Raji (cell line): ENCODE measurements at regions not wholly inside any gene's neighbourhood (a gene's known extent, or its start where the extent isn't known, plus 50 kb on each side); places are given as distances from the start of the nearest gene placed in this dataset.

Source experiments
- POLR2A ChIP-seq: IDR thresholded peaks from 2 replicates; pipeline ENCODE4 v1.6.1; 2011; ENCODE audit warnings: low read depth, low read length, control low read depth; ENCODE audit not compliant: insufficient read depth

DNA sequence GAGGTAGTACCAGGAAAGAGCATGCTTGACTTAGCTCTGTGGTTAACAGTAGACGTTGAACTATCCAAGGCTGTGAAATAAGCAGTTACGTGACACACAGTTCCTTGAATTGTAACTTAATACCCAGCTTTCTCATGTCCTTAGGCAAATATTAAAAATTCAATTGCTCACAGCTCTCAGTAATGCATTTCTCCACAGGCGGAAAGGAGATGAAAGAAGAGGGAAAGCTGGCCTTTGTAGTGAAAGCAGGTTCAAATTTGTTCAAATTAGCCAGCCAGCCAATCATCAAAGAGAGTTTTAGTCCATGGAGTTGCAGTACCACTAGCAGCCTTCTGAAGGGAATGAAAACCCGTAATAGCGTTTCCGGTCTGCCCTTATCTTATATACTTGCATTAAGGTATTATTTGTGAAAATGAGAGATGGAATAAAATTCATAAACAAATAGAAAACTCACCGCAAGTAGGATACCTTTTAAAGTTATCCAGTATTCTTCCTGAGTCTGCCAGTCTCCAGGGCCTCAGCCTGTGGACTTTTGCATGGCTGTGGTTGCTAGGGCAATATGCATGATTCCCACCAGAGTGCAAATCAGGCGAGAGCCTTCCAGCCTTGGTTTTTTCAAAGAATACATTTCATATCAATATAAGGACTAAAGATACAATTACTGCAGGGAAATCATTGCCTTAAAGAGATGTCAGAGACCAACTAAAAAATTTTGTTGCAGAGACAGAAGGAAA, 795.5 kb downstream of the TNS3 start:
- TF ChIP-seq POLR2A = no peak

DNA sequence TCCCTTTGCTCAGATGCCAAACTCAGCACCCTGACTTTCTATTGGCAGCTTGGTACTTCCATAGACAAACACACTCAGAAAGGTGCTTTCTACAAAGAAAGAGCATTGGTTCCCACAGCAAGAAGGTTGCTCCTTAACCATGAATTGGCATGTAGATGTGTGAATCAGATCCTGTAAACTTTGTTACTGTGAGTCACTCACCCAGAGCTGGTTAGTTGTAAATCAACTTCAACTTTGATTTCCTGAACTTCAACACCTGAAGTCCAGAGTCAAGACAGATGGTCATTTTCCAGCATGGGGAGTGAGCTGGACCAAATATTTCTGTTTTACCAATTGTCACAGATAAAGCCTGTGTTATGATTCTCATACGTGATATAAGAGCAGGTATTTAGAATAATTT, 797.2 kb downstream of the TNS3 start:
- TF ChIP-seq POLR2A = no peak

DNA sequence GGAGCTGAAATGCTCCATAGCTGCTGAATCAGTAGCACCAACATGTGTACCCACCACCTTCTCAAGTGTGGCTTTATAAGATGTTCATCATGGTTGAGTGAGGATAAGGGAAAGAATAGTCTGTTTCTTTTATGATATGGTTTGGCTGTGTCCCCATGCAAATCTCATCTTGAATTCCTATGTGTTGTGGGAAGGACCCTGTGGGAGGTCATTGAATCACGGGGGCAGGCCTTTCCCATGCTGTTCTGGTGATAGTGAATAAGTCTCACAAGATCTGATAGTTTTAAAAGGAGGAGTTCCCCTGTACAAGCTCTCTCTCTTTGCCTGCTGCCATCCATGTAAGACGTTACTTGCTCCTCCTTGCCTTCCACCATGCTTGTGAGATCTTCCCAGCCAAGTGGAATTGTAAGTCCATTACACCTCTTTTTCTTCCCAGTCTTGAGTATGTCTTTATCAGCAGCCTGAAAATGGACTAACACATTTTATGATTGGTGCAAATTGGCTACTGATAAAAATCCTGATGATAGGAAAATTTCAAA, 799.9 kb downstream of the TNS3 start:
- TF ChIP-seq POLR2A = no peak

DNA sequence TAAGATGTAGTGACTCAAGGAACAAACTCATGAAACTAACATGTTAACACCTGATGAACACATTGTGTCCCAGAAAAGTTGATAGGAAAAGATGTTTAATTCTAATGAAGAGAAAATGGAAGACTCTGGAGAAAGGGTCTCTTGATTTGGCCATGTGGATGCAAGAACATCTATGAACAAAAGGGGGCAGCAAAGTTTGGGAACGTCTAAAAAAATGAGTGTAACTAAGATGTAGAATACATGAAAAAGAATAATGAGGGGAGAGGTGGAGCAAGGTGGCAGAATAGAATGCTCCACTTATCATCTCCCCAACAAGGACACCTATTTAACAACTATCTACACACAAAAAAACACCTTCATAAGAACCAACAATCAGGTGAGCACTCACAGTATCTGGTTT, 805.1 kb downstream of the TNS3 start:
- no peak for TF ChIP-seq POLR2A

DNA sequence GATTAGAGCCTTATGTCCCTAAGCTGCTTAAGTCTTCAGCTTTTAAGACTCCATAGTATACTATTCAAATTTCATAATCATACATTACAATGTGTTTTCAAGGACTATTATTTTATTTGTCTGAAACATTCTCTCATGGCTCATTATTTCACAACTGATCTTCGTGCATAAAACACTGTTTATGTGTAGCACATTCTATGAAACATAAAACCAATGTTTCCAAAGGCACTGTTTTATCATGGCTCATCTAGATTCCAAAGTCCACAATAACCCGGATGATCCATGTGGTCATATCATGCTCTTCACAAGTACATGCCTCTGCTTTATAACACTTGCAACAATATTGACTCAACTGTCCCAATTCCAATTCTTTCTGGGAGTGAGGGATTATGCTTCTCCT, 806.1 kb downstream of the TNS3 start:
- no peak for TF ChIP-seq POLR2A

DNA sequence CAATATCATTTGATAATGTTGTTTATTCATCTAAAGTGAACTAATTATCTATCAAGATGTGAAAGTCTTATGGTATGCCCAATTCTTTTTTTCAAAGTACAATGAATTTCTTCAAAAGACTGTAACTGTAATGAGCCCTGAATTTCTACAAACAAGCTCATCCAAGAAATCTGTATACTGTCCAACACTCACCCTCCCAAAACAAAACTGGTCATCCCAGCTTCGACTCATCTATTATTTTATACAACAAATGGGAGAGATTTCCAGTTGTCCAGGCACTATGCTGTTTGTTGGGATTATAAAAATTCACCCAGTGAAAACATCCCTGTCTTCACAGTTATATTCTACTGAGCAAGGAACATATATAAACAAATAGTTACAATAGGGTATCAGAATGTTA, 806.9 kb downstream of the TNS3 start:
- TF ChIP-seq POLR2A = no peak

DNA sequence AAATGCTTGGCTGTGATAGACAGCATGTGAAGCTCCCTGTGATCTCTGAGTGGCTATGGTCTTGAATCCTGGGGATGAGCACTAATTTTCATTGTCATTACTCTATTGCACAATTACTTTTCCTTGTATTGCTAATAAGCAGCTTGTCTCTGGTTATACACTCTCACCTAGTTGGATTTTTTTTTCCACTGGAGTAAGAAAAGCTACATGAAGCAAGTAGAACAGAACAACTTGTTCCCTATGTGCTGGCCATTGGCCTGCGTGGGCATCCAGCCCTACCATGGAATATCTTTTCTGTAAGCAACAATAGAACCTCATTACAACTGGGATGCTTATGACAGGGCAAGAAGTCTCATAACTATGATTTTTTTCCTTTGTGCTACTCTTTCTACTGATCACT, 807.4 kb downstream of the TNS3 start:
- TF ChIP-seq POLR2A = no peak

DNA sequence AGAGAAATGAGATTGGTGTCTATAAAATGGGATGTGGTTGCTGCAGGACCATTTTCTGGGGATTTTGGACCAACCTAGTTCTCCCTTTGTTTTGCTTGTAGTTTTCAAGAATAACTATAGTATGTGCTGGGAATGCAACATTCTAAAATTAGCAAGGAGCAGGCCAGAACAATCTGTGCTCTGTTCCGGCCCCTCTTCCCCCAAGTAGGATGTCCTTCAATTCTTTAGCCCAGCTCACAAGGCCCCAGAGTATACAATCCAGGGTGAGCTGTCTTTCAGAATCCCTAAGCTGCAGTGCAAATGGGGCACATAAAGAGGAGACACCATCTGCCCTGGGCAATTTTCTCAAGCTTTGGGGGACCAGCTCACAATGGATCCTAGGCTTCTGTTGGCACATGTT, 809.1 kb downstream of the TNS3 start:
- TF ChIP-seq POLR2A = no peak

DNA sequence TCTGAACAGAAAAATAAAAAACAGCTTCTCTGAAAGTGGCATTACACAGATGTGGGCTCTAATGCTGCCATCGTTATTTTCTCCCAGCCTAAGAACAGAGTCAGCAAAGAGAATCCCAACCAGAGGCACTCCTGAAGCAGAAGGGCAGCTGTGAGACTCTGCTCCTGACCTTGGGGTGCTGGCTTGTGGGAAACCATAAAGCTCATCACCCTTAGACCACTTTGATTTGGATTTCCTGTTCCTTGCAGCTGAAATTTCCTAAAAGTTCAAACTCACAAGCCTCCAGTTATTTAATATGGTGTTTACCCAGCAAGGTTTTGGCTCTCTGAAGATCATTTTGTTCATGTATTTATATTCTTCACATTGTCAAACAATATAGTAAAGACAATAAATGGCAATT, 814.8 kb downstream of the TNS3 start:
- no peak for TF ChIP-seq POLR2A

DNA sequence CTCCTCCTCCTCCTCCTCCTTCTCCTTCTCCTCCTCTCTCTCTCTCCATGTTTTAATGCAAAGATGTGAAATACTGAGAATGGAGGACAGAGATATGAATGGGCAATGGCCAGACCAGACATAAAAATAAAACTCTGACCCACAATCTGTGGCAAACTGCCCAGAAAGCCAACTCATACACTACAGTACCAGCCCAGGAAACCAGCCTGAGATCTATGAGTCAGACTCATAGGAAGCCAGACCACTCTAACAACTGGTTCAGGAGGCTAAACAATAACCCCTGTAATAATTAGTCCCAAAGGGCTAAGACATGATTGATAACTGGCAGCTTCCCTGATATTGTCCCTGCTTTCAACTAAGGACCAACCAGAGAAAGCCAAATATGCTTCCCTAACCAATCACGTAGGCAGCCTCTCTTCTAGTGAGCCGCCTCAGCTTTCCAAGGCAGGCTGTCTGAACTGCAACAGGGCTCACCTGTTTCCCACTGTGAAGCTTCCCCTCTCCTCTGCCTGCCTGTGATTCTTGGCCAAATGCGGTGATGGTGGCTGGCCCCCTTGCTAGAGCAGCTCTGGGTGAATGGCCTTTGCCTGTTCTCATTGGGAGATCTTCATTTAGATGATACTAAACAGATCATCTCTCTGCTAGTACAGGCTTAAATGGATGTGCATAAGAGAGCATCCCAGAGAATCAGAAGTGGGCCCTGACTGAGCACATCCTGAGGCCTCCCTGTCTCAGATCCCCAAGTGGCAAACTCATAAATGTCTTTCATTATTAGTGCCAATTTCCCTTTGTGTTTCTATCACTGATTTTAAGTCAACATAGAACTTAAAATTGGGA, 817.6 kb downstream of the TNS3 start:
- no peak for TF ChIP-seq POLR2A

DNA sequence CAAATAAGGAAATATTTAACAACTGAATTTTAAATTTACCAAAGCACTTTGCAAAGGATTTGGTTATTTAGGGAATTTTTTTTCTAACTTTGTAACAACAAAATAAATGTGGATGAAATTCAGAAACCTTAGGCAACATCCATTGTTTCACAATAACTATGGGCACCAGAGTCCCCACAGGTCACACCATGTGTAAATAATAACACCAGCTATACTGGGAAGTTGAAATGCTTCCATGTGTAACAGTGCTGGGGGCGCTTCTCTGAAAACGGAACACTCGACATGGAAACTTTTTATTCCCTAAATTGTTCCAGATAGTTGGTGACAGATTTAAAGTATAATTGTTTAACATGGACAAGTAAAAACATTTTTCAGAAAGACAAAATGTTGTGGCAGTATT, 818.6 kb downstream of the TNS3 start:
- no peak for TF ChIP-seq POLR2A

DNA sequence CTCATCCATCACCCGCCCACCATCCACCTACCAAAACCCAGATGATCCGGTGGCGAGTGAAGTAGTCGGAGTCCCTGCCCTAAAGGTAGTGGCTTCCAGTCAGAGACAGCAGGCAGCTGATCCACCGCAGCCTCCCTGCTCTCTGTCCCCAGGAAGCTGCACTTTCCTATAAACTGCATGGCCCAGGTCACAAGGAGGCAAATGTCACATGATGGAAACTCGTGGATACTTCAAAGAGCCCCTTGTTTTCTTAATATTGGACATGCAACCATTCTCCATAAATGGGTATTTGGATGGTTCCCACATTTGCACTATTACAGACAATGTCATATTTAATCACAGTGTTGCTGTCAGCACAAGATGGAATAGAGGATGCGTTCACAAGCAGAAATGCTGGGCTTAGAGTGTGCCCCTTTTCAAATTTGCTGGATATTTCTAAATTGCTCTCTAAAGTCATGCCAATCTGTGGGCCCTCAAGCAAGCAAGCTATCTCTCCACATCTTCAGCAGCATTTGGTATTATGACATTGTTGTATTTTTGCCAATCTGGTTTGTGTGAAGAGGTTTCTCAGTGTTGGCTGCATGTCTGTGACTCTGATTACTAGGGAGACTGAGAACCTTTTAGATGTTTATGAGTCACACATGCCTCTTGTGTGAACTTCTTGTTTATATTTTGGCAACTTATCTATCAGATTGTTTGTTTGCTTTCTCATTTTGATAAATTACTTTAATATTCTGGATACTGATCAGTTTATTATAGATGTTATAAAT, 822.0 kb downstream of the TNS3 start:
- TF ChIP-seq POLR2A = no peak

DNA sequence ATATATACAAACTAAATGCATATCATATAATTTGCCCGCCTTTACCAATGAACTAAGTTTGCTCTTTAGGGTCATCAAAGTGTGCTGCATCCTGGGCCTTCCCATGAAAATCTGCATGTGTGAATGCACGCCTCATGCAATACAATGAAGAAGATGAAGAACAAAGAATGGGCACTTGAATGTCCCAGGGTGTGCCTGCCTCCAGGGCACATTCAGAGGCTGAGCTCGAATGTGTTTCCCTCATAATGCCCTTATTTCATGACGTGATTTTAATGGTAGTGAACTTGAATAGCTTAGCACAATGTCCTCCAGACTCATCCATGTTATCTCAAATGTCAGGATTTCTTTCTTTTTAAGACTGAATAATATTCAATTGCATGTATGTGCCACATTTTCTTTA, 824.9 kb downstream of the TNS3 start:
- no peak for TF ChIP-seq POLR2A

DNA sequence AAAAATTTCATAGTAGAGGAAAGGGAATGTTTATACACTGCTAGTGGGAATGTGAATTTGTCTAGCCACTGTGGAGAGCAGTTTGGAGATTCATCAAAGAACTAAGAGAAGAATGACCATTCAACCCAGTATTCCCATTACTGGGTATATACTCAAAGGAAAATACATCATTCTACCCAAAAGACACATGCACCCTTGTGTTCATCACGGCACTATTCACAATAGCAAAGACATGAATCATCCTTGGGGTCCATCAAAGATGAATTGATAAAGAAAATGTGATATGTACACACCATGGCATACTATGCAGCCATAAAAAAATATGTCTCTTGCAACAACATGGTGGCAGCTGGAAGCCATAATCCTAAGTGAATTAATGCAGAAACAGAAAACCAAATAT, 825.7 kb downstream of the TNS3 start:
- TF ChIP-seq POLR2A = no peak
